Activated B cell treated with CpG ODN at 0.5 μM for 24 hours (primary cell): ENCODE measurements at regions not wholly inside any gene's neighbourhood (a gene's known extent, or its start where the extent isn't known, plus 50 kb on each side); places are given as distances from the start of the nearest gene placed in this dataset.

Source experiments
- ATAC-seq: fragments of 200-7000 bp; cut with Tn5 transposase; one replicate; pipeline ENCODE4 v1.10.0; 2021; ENCODE audit warnings: low read depth, mild to moderate bottlenecking, moderate library complexity
- CTCF ChIA-PET: fragments of 350-600 bp; sonication (Branson Sonifier 250); formaldehyde crosslinking; loops from one replicate; lab custom pipeline; 2021; ENCODE audit warnings: antibody characterized with exemption; lab: Charles Lee
- POLR2A ChIA-PET: fragments of 350-600 bp; sonication (Branson Sonifier 250); formaldehyde crosslinking; loops from one replicate; lab custom pipeline; 2021; ENCODE audit warnings: antibody characterized with exemption; lab: Charles Lee
- DNase-seq: peaks from one replicate; pipeline ENCODE4 v3.0.0; 2022
- H3K27ac Mint-ChIP-seq: one replicate; pipeline ENCODE4 v1.8.0; 2020; ENCODE audit warnings: mixed read lengths
- H3K27me3 Mint-ChIP-seq: one replicate; pipeline ENCODE4 v1.8.0; 2021; ENCODE audit warnings: mixed read lengths
- H3K36me3 Mint-ChIP-seq: one replicate; pipeline ENCODE4 v1.8.0; 2021; ENCODE audit warnings: low read depth, mixed read lengths
- H3K4me1 Mint-ChIP-seq: one replicate; pipeline ENCODE4 v1.8.0; 2021; ENCODE audit warnings: mixed read lengths
- H3K4me3 Mint-ChIP-seq: one replicate; pipeline ENCODE4 v1.8.0; 2020; ENCODE audit warnings: mild to moderate bottlenecking, mixed read lengths
- H3K9me3 Mint-ChIP-seq: one replicate; pipeline ENCODE4 v1.8.0; 2020; ENCODE audit warnings: mixed read lengths
- intact Hi-C: fragments of 100-400 bp; cut with micrococcal nuclease; formaldehyde crosslinking; loops from one replicate; pipeline ENCODE4 v1.15.1; 2024
- TF ChIP-seq, protein P1 (sequence below): fragments of 200-600 bp; IDR thresholded peaks from one replicate; pipeline ENCODE4 v1.8.0; 2022; ENCODE audit warnings: antibody characterized with exemption, mild to moderate bottlenecking

DNA sequence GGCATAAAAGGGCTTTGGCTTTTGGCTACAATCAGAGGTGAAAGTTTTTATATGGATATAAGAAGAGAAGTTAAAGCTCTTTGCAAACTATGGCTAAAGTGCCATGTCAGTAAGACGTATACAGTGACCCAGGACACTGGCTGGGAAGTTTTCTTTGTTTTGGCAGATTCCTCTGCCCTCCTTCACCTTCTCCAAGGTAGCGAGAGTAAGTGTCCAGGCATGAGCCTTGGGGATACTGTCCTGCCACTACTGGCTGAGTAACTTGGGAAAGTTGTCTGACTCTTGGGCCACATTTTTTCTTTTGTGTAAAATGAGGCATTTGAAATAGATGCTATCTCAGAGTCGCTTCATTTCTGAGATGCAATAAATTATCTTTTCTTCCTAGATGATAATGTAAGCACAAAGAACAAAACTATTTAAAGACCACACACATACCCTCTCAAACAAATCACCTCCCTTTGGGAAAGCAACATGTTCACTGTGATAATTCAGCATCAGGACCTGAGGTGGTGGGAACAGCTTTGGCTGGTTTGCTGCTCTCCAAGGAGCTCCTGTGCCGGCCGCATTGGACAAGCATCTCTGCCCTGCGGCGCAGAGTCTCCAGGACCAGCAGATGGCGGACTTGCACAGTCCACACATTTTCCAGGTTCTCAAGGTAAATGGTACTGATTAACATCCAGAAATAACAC lies 106.3 kb downstream of the PTCSC3 start:
- Mint-ChIP-seq H3K27me3 (peaks cover 8% of the 10 kb centered on the region), H3K4me1 (no peaks in the 10 kb centered on the region), H3K4me3 (no peak overlapping the region), H3K36me3 (no peaks in the 10 kb centered on the region), H3K9me3 (no peaks in the 10 kb centered on the region), H3K27ac (no peak overlapping the region)
- TF ChIP-seq, protein P1, sequence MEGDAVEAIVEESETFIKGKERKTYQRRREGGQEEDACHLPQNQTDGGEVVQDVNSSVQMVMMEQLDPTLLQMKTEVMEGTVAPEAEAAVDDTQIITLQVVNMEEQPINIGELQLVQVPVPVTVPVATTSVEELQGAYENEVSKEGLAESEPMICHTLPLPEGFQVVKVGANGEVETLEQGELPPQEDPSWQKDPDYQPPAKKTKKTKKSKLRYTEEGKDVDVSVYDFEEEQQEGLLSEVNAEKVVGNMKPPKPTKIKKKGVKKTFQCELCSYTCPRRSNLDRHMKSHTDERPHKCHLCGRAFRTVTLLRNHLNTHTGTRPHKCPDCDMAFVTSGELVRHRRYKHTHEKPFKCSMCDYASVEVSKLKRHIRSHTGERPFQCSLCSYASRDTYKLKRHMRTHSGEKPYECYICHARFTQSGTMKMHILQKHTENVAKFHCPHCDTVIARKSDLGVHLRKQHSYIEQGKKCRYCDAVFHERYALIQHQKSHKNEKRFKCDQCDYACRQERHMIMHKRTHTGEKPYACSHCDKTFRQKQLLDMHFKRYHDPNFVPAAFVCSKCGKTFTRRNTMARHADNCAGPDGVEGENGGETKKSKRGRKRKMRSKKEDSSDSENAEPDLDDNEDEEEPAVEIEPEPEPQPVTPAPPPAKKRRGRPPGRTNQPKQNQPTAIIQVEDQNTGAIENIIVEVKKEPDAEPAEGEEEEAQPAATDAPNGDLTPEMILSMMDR: no peak
- ChIA-PET CTCF (interaction anchor here (1.0 kb wide), 1 partner anchor 304 kb away, joined by 3 read pairs; no protein-coding TSS in a partner anchor), POLR2A (no interaction called here)
- DNase-seq: no peak
- intact Hi-C loops: no loop called here
- no peak for ATAC-seq

DNA sequence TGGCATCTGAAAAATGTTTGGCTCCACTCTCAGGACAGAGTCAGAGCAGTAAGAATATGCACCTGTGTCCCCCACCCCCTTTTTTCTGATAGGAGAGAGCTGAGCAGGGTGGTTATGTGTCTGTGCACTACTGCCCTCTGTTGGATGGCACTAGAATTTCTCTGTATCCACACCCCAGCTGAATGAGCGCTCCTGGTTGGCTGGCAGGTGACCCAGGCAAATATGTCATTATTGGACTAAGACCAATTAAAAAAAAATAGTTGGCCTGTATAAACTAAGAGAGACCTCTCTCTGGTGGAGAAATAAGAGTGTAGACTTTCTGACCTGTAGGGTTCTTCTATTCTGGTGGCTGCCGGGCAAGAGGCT lies 107.0 kb downstream of the PTCSC3 start:
- no peaks in the 10 kb centered on the region for H3K36me3 Mint-ChIP-seq
- DNase-seq (no peak), ATAC-seq (no peak)
- H3K9me3 Mint-ChIP-seq: no peaks in the 10 kb centered on the region
- no peak overlapping the region for H3K27ac Mint-ChIP-seq
- no peak overlapping the region for H3K4me3 Mint-ChIP-seq
- H3K27me3 Mint-ChIP-seq: peaks cover 13% of the 10 kb centered on the region
- no peaks in the 10 kb centered on the region for H3K4me1 Mint-ChIP-seq
- TF ChIP-seq, protein P1: no peak
- POLR2A ChIA-PET: no interaction called here
- intact Hi-C loops: loop anchor here (2.0 kb wide), 1 partner anchor 187 kb away; no protein-coding TSS in a partner anchor
- CTCF ChIA-PET: interaction anchor here (1.0 kb wide), 1 partner anchor 305 kb away, joined by 3 read pairs; no protein-coding TSS in a partner anchor

DNA sequence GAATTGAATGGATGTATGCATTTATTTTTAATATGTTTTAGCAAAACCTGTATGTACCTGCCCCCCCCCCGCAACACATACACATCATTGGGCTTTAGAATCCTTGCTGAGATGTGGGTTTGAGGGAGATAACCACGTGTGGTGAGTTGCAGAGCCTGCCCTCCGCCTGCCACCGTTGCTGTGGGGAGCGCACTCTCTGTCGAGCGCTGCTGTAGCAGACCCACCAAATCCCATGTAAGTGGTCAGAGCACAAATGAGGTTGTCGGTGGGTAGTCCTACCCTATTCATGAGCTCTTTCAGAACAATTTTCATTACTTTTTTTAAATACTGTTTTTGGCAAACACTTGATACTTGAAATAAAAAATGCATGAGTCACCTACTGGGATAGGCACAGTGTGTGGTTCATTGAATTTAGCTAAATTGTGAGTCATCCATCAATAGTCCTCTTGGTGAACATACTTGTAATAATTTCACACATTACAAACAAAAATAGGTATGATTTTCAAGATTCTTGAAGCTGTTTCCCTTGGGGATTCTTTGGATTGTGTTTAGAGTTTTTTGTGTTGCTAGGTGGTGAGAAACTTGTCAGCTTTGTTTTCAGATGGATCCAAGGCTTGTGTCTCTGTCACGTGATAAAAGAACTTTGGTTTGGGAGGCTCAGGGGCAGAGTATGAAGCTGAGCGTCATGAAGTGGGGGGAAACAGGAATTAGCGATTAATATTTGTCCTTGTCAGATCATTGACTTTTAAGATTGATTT lies 107.6 kb downstream of the PTCSC3 start:
- DNase-seq (no peak), ATAC-seq (no peak)
- H3K4me3 Mint-ChIP-seq: no peak overlapping the region
- H3K36me3 Mint-ChIP-seq: no peaks in the 10 kb centered on the region
- H3K4me1 Mint-ChIP-seq: no peaks in the 10 kb centered on the region
- TF ChIP-seq, protein P1: no peak
- H3K9me3 Mint-ChIP-seq: no peaks in the 10 kb centered on the region
- CTCF ChIA-PET: no interaction called here
- POLR2A ChIA-PET: no interaction called here
- H3K27ac Mint-ChIP-seq: no peak overlapping the region
- peaks cover 15% of the 10 kb centered on the region for H3K27me3 Mint-ChIP-seq
- intact Hi-C loops: loop anchor here (2.0 kb wide), 1 partner anchor 186 kb away; no protein-coding TSS in a partner anchor

DNA sequence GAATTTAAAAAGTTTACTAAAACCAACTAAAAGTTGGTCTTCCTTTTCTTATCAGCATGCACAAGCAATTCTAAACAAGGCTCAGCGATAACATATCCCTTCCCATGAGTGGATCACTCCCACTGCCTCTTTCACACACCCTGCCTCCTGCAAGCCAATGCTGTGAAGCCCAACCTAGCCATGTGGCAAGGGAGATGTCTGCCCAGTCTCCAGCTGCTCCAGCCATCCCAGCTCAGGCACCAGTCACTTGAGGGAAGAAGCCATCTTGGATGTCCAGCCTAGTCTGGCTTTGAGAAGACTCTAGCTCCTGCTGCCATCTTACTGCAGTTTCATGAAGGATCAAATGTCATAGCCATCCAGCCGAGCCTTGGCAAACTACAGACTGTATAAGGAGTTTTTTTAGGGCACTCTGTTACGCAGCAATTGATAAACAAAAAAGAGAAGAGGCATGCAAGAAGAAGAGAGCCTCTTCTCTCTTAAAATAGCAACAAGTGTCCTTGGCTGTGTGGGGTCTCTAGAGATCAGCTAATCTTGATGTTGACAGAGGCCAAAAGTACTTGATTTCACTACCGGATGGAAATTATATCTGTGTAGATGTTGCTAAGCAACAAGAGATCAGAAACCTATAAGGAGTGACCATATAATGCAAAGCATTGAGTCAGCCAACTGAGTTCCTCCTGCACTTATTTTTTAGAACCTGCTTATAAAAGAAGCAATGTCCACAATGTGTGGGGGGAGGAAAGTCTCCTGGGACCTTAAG lies 108.9 kb downstream of the PTCSC3 start:
- CTCF ChIA-PET: no interaction called here
- ATAC-seq: no peak
- no peak overlapping the region for H3K4me3 Mint-ChIP-seq
- peaks cover 15% of the 10 kb centered on the region for H3K27me3 Mint-ChIP-seq
- POLR2A ChIA-PET: no interaction called here
- no peaks in the 10 kb centered on the region for H3K9me3 Mint-ChIP-seq
- DNase-seq: no peak
- H3K27ac Mint-ChIP-seq: no peak overlapping the region
- H3K36me3 Mint-ChIP-seq: no peaks in the 10 kb centered on the region
- no peaks in the 10 kb centered on the region for H3K4me1 Mint-ChIP-seq
- intact Hi-C loops: loop anchor here (2.0 kb wide), 1 partner anchor 185 kb away; no protein-coding TSS in a partner anchor
- TF ChIP-seq, protein P1: no peak
